GM18867 (cell line): ENCODE measurements at regions not wholly inside any gene's neighbourhood (a gene's known extent, or its start where the extent isn't known, plus 50 kb on each side); places are given as distances from the start of the nearest gene placed in this dataset.

ENCODE experiments used
- ATAC-seq: cut with Tn5 transposase; IDR thresholded peaks from one replicate; pipeline ENCODE4 v1.9.1; 2021; ENCODE audit warnings: mild to moderate bottlenecking, moderate library complexity; ENCODE audit not compliant: unreplicated experiment

GRCh38 chr4:113849771-113850170 is 88.2 kb upstream of the CAMK2D start:
- ATAC-seq = no peak

- no peak for ATAC-seq
These were observed 86.2 kb upstream of the CAMK2D start for GRCh38 chr4:113847710-113848109.

- ATAC-seq = no peak
These were observed 84.9 kb upstream of the CAMK2D start for GRCh38 chr4:113846433-113846832.

DNA sequence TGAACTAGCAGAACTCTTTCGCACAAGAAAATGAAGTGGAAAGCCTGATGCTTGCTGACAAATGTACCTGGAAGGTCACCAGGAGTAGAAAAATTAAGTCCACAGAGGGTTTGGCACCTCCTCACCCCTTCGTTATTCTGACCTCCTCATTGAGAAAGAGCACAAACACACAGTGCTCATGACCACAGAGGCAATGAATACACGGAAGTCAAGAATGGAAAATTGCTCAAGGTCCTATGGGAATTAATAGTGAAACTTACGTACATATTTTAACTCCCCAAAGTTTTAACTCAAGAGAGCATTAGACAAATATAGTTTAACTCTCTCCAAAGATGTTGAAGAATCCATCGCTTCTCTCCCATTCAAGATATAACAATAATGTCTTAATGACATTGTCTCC is 83.6 kb upstream of the CAMK2D start:
- no peak for ATAC-seq

DNA sequence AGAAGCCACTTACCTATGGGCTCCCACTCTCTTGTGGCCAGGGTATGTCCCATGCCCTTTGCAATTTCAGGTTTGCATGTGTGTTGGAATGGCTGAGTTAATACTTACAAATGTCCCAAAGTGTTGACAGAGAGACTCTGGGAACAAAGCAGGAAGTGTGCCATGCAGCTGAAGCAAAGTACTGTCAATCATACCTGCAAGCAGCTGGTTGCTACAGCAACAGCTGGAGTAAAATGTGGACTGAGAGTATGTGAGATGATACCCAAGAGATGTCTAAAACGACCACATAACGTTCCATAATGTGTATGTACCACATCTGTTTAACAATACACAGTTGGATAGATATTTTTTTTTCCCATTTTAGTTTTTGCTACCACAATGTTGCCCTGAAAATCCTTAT is 82.8 kb upstream of the CAMK2D start:
- ATAC-seq = no peak

- no peak for ATAC-seq
These were observed 79.3 kb upstream of the CAMK2D start for GRCh38 chr4:113840861-113841260.

- no peak for ATAC-seq
These were observed 76.9 kb upstream of the CAMK2D start for GRCh38 chr4:113838460-113838859.

DNA sequence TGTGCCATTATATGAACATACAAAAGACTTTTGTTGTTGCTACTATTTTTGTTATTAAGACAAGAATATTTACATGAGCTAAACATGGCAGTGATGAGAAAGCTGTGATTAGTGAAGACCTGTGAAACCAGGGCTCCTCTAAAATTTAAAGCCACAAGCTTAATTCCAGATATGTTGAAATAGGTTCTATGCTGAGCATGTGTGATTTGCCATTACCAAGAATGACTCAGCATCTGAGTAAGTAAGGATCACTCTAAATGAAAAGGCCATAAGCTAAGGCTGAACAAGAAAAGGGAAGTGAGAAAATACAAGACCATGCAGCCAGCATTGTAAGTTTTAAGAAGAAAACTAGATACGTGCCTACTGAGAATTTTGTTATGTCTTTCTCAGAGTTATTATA is 75.9 kb upstream of the CAMK2D start:
- ATAC-seq = peak; percentile 100

DNA sequence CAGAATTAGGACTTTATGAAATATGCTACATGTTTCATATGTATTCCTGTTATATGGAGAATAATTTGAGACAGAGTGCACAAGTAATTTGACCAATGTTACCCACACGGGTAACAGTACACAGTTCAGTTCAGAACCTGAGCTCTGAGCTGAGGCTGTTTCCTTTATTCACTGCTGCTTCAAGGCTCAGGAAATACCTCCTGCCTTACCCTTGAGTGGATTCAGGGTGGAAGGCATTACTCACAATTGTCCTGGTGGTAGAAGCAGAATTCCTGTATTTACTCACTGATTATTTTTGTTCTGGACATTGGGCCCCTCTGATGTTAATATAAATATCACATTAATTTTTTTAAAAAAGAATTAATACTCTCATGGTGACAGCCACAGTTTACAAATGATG is 73.5 kb upstream of the CAMK2D start:
- ATAC-seq = no peak

GRCh38 chr4:113834298-113834697 is 72.8 kb upstream of the CAMK2D start:
- ATAC-seq = no peak

GRCh38 chr4:113832803-113833202 is 71.3 kb upstream of the CAMK2D start:
- no peak for ATAC-seq

DNA sequence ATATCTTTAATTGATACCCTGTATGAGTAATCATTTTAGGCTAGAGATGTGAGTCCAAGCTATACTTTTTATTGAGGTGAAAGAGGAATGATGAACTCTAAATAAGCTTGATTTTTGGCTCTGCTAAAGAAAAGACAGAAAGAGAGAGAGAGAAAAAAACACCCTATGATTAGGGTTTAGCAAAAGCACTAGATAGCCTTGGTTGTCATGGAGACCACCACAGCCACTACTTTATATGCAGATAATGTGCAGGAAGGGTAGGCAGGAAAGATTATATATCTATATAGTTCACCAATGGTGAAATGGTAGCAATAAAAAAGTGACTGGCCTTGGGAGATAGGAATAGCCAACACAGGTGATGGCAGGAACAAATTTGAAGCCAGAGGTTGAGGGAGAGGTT is 69.9 kb upstream of the CAMK2D start:
- no peak for ATAC-seq

DNA sequence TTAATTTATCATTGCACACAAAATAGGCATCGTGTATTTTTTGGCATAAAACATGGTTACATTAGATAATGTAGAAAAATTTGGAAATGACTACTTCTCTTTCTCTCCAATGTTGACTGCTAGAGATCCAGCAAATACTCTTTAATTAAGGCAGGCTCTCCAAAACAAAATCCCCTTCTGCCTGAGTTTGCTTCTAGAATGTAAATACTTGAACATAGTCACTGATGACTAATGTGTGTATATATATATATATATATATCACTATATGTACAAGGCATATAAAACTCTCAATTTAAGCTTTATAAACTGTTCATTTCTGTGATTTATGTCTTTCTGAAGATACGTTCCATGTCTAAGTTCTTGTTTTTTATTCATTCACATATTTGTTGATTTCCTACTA is 67.2 kb upstream of the CAMK2D start:
- no peak for ATAC-seq

- no peak for ATAC-seq
These were observed 65.7 kb upstream of the CAMK2D start for GRCh38 chr4:113827285-113827684.

DNA sequence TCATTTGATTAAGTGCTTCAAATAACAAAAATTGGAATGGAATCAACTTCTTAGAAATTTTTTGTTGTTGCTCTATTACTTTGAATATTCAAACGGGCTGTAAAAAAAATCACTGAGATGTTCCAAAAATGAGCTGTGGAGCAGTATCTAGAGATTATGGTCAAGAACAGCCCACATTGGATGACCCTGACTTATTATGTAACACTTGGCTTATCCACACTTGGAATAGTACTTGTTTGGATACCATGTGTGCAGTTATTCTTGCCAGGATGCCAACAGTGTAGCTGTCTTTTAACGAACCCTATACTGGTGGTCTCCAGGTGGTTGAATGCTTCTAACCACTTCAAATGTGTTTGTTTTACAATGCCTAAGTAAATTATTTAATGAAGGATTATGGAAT is 64.9 kb upstream of the CAMK2D start:
- no peak for ATAC-seq

DNA sequence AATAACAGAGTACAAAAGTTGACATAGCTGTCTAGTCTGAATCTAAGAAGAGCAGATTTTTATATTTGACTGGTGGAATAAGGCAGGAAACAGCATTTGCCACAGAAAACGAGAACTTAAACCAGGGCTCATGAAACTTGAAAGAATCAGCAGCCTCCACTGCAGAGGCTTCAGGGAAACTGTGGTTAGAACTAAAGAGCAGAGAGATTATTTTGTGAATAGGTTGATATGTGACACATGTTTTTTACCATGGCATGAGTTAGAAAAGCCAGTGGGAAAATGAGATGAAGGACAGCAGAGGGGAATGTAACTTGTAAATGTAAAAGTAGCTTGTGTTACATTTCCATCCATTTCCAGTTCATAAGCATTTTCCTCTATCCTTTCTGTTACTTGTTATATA is 63.7 kb upstream of the CAMK2D start:
- peak; percentile 62 for ATAC-seq

DNA sequence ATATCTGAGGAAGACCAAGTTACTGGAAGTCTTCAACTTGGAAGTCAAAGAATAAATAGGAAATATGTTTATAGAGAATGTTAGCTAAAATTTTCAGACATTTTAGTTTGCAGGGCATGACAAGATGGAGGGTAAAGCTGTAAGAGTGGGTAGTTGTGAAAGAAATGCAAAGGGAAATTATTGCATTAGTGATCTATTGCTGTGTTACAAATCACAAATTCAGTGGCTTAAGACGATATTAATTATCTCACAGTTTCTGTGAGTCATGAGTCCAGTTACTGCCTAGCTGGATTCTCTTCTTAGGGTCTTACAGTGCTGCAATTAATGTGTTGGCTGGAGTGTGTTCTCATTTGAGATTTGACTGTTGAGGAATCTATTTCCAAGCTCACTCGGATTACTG is 62.9 kb upstream of the CAMK2D start:
- ATAC-seq = no peak

- peak; percentile 83 for ATAC-seq
These were observed 61.7 kb upstream of the CAMK2D start for GRCh38 chr4:113823291-113823659.

DNA sequence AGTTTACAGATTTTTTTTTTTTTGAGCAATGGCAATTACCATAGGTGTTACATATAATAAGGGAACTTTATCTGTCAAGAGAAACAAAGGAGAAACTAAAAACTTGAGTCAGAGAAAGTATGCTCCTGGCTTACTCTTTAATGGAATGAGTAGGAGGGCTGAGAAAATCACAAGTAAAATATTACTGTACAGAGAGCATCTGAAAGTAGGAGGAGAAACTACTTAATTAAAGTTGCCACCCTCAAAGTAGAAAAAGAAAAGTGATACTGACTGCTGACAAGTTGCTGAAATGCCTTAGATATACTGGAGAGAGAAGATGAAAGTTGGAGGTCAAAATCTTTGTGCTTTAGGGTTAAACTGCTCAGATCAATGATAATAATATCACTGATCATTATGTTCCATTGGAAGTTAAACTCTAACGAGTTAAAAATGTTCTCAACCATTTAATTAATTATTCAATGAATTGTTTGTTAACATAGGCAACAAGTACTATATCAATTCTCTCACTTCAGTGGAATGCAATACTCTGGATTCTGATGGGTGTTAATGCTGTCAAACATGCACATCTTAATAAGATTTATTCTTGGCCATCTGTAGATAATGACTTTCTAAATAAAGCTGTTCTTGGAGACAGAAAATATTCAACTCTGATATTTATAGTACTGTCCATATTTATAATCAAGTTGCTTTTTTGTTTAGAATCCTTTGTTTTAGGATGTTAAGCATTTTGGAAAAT is 61.2 kb upstream of the CAMK2D start:
- peak; percentile 75 for ATAC-seq

DNA sequence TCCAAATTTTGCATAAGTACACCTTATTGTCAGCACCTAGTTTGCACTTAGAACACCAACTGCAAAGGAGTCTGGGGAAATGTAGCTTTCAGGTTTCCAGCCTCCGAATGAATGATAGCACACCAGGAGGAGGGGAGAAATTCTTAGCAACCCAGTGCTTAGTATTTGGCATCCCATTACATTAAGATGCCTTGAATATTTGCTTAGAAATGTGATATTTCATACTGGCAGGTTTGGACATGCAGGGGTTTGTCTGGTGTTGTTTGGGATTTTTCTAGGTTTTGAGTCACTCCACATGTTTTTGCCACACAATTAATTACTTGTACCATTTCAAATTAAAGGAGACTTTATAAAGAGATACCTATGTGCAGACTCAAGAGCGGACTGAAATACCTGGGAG is 60.3 kb upstream of the CAMK2D start:
- no peak for ATAC-seq

- ATAC-seq = no peak
These were observed 58.6 kb upstream of the CAMK2D start for GRCh38 chr4:113820108-113820507.

- ATAC-seq = no peak
These were observed 54.3 kb upstream of the CAMK2D start for GRCh38 chr4:113815826-113816225.

GRCh38 chr4:113811359-113811758 is 49.8 kb upstream of the CAMK2D start:
- ATAC-seq = no peak
